ENCODE measurements at regions not wholly inside any gene's neighbourhood (a gene's known extent, or its start where the extent isn't known, plus 50 kb on each side); places are given as distances from the start of the nearest gene placed in this dataset.
"Not testable (repeated sequence)": the region's sequence is repeated elsewhere in the genome, so short reads cannot be mapped to it uniquely, and the experiment has no call there.

DNA sequence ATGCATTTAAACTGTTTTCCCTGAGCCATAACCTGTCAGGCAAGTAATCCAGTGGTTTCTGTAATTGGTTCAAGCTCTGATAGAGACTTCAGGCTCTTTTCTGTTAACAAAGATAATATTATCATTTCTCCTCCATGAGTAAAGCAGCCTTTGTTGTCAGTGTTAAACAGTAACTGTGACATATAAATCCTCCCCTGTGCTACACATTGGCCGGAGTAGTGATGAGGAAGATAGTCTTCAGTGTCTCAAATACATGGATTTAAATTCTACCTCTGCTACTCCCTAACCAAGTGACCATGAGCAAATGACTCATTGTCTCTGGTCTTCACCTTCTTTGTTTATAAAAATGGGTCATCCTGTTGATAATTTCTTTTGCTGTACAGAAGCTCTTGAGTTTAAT, 615.5 kb upstream of the CHD1 start:
- H3K4me3 ChIP-seq (ENCODE audit: insufficient read depth, low read length) = no peak overlapping the region
- no peak overlapping the region for H2AFZ ChIP-seq (ENCODE audit: low read length)
- no peak overlapping the region for H3K27ac ChIP-seq (ENCODE audit: low read depth, low read length)
- H3K27me3 ChIP-seq (ENCODE audit: insufficient read depth, low read length) = no peaks in the 10 kb centered on the region
- H4K20me1 ChIP-seq (ENCODE audit: insufficient read depth, low read length) = no peaks in the 10 kb centered on the region
- no peak for TF ChIP-seq CTCF (IDR thresholded peaks at IDR 0.05; ENCODE audit: extremely low read depth, low read depth, low read length)
- H3K4me1 ChIP-seq (ENCODE audit: insufficient read depth, low read length) = no peaks in the 10 kb centered on the region
- H3K79me2 ChIP-seq (ENCODE audit: insufficient read depth, low read length) = no peaks in the 10 kb centered on the region
- no peak for DNase-seq (ENCODE audit: insufficient read length, low spot score, missing footprints)
- H3K9me3 ChIP-seq (ENCODE audit: low read depth, low read length) = no peaks in the 10 kb centered on the region
- H3K4me2 ChIP-seq (ENCODE audit: insufficient read depth, low read length) = no peak overlapping the region
- no peaks in the 10 kb centered on the region for H3K36me3 ChIP-seq (ENCODE audit: insufficient read depth, low read length)

- no peaks in the 10 kb centered on the region for H3K27me3 ChIP-seq (ENCODE audit: insufficient read depth, low read length)
- no peaks in the 10 kb centered on the region for H4K20me1 ChIP-seq (ENCODE audit: insufficient read depth, low read length)
- H3K4me3 ChIP-seq (ENCODE audit: insufficient read depth, low read length) = no peak overlapping the region
- no peaks in the 10 kb centered on the region for H3K36me3 ChIP-seq (ENCODE audit: insufficient read depth, low read length)
- no peak overlapping the region for H2AFZ ChIP-seq (ENCODE audit: low read length)
- H3K4me1 ChIP-seq (ENCODE audit: insufficient read depth, low read length) = no peaks in the 10 kb centered on the region
- TF ChIP-seq CTCF (IDR thresholded peaks at IDR 0.05; ENCODE audit: extremely low read depth, low read depth, low read length) = no peak
- DNase-seq (ENCODE audit: insufficient read length, low spot score, missing footprints) = no peak
- no peaks in the 10 kb centered on the region for H3K9me3 ChIP-seq (ENCODE audit: low read depth, low read length)
- H3K27ac ChIP-seq (ENCODE audit: low read depth, low read length) = no peak overlapping the region
- H3K79me2 ChIP-seq (ENCODE audit: insufficient read depth, low read length) = no peaks in the 10 kb centered on the region
- no peak overlapping the region for H3K4me2 ChIP-seq (ENCODE audit: insufficient read depth, low read length)
Observed at GRCh38 chr5:99543841-99544240, 615.0 kb upstream of the CHD1 start.

- H3K36me3 ChIP-seq (ENCODE audit: insufficient read depth, low read length); H3K9me3 ChIP-seq (ENCODE audit: low read depth, low read length); H3K4me1 ChIP-seq (ENCODE audit: insufficient read depth, low read length); H3K27ac ChIP-seq (ENCODE audit: low read depth, low read length); H3K79me2 ChIP-seq (ENCODE audit: insufficient read depth, low read length); H4K20me1 ChIP-seq (ENCODE audit: insufficient read depth, low read length); DNase-seq (ENCODE audit: insufficient read length, low spot score, missing footprints); H3K4me2 ChIP-seq (ENCODE audit: insufficient read depth, low read length); H3K27me3 ChIP-seq (ENCODE audit: insufficient read depth, low read length); H2AFZ ChIP-seq (ENCODE audit: low read length); H3K4me3 ChIP-seq (ENCODE audit: insufficient read depth, low read length): not testable (repeated sequence)
Observed at GRCh38 chr5:99534241-99534640, 605.4 kb upstream of the CHD1 start.

DNA sequence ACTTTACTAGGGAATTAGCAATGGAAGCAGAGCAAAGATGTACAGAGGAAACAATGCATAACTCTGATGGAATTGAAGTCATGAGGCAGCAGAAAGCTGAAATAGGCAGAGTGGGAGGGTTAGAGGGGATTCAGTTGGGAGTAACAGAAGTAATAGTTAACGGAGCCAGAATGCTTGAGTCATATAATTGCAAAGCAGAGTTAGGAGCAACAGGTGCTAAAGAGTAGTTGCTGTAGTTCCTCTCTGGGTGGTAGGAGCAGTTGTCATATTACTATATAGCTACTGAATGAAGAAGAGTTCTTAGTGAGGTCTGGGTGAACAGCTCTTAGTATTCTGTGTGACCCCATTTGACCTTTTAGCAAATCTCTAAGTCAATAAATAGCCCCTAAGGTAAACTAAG, 592.9 kb upstream of the CHD1 start:
- not testable (repeated sequence) for DNase-seq (ENCODE audit: insufficient read length, low spot score, missing footprints); H3K4me1 ChIP-seq (ENCODE audit: insufficient read depth, low read length); H3K4me2 ChIP-seq (ENCODE audit: insufficient read depth, low read length); H3K36me3 ChIP-seq (ENCODE audit: insufficient read depth, low read length); H3K4me3 ChIP-seq (ENCODE audit: insufficient read depth, low read length); H3K27me3 ChIP-seq (ENCODE audit: insufficient read depth, low read length); H4K20me1 ChIP-seq (ENCODE audit: insufficient read depth, low read length); H3K79me2 ChIP-seq (ENCODE audit: insufficient read depth, low read length); H3K27ac ChIP-seq (ENCODE audit: low read depth, low read length); H2AFZ ChIP-seq (ENCODE audit: low read length); H3K9me3 ChIP-seq (ENCODE audit: low read depth, low read length)

DNA sequence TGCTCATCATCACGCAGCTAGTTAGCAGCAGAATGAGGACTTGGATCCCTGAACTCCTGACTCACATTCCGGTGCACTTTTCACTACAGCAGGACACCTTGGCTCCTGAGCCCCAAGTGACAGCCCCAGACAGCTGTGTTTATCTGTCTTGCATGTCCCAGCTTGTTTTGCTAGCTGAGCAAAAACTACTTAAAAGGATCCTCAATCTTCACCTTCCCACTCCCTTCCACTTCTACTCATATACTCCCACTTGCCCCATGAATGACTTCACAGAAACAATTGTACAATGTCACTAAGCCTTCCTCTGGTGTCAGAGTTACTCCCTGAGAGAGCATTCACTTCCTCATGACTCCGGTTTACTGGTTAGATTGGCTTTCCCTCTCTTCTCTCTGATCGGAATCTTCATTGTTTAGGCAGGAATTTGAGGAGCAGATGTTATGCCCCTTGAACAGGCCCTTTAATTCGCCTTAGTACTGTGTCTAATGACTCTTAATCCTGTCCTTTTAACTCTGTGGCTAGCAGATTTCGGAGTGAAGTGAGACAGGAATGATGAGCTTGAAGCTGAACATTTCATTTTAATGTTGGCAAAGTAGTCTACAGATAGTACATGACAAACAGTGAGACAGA, 587.2 kb upstream of the CHD1 start:
- H3K9me3 ChIP-seq (ENCODE audit: low read depth, low read length); H3K36me3 ChIP-seq (ENCODE audit: insufficient read depth, low read length); DNase-seq (ENCODE audit: insufficient read length, low spot score, missing footprints); H4K20me1 ChIP-seq (ENCODE audit: insufficient read depth, low read length); H3K4me1 ChIP-seq (ENCODE audit: insufficient read depth, low read length); H3K27me3 ChIP-seq (ENCODE audit: insufficient read depth, low read length); H3K27ac ChIP-seq (ENCODE audit: low read depth, low read length); H2AFZ ChIP-seq (ENCODE audit: low read length); H3K4me3 ChIP-seq (ENCODE audit: insufficient read depth, low read length); H3K79me2 ChIP-seq (ENCODE audit: insufficient read depth, low read length); H3K4me2 ChIP-seq (ENCODE audit: insufficient read depth, low read length): not testable (repeated sequence)

GRCh38 chr5:99510237-99510866, 581.5 kb upstream of the CHD1 start:
- H3K27ac ChIP-seq (ENCODE audit: low read depth, low read length); DNase-seq (ENCODE audit: insufficient read length, low spot score, missing footprints); H3K27me3 ChIP-seq (ENCODE audit: insufficient read depth, low read length): not testable (repeated sequence)

DNA sequence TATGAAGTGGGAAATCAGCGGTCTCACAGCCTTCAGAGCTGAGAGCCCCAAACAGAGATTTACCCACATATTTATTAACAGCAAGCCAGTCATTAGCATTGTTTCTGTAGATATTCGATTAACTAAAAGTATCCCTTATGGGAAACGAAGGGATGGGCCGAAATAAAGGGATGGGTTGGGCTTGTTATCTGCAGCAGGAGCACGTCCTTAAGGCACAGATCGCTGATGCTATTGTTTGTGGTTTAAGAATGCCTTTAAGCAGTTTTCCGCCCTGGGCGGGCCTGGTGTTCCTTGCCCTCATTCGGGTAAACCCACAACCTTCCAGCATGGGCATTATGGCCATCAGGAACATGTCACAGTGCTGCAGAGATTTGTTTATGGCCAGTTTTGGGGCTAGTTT, 580.3 kb upstream of the CHD1 start:
- not testable (repeated sequence) for H3K4me2 ChIP-seq (ENCODE audit: insufficient read depth, low read length); H3K4me1 ChIP-seq (ENCODE audit: insufficient read depth, low read length); H3K36me3 ChIP-seq (ENCODE audit: insufficient read depth, low read length); H3K4me3 ChIP-seq (ENCODE audit: insufficient read depth, low read length); H2AFZ ChIP-seq (ENCODE audit: low read length); H3K9me3 ChIP-seq (ENCODE audit: low read depth, low read length); H3K27ac ChIP-seq (ENCODE audit: low read depth, low read length); H3K27me3 ChIP-seq (ENCODE audit: insufficient read depth, low read length); H3K79me2 ChIP-seq (ENCODE audit: insufficient read depth, low read length); H4K20me1 ChIP-seq (ENCODE audit: insufficient read depth, low read length); DNase-seq (ENCODE audit: insufficient read length, low spot score, missing footprints)

More at GRCh38 chr5:99510237-99510866, 581.5 kb upstream of the CHD1 start:
- H3K79me2 ChIP-seq (ENCODE audit: insufficient read depth, low read length); H3K36me3 ChIP-seq (ENCODE audit: insufficient read depth, low read length); H2AFZ ChIP-seq (ENCODE audit: low read length); H3K4me3 ChIP-seq (ENCODE audit: insufficient read depth, low read length); H3K4me2 ChIP-seq (ENCODE audit: insufficient read depth, low read length); H3K4me1 ChIP-seq (ENCODE audit: insufficient read depth, low read length); H4K20me1 ChIP-seq (ENCODE audit: insufficient read depth, low read length); H3K9me3 ChIP-seq (ENCODE audit: low read depth, low read length): not testable (repeated sequence)
